GM12878 (cell line): ENCODE measurements at regions not wholly inside any gene's neighbourhood (a gene's known extent, or its start where the extent isn't known, plus 50 kb on each side); places are given as distances from the start of the nearest gene placed in this dataset.

ENCODE experiments used
- ATAC-seq: fragments of 200-7000 bp; cut with Tn5 transposase; 3 replicates; pipeline ENCODE4 v1.9.1; 2020; ENCODE audit warnings: mild to moderate bottlenecking, moderate library complexity
- BruUV-seq: library from RNA; stranded (reverse); fragments of 400-500 nt; replicated peaks from 2 replicates; lab custom pipeline; 2021; lab: Mats Ljungman, UMichigan
- CTCF ChIA-PET: fragments of 300-600 bp; sonication (Branson Sonifier 250); formaldehyde crosslinking; extraction: SDS; loops from one replicate; lab custom pipeline; 2021; ENCODE audit warnings: inconsistent platforms; lab: Yijun Ruan, JAX
- POLR2A ChIA-PET: fragments of 350-600 bp; formaldehyde crosslinking; extraction: SDS; loops from one replicate; lab custom pipeline; 2021; ENCODE audit warnings: inconsistent platforms; lab: Charles Lee
- RAD21 ChIA-PET: fragments of 300-600 bp; sonication (Branson Sonifier 250); formaldehyde crosslinking; loops from one replicate; lab custom pipeline; 2023; ENCODE audit warnings: antibody characterized with exemption; ENCODE audit not compliant: unreplicated experiment; lab: Charles Lee
- SMC1A ChIA-PET: fragments of 300-600 bp; sonication (Branson Sonifier 250); formaldehyde crosslinking; loops from one replicate; lab custom pipeline; 2023; ENCODE audit not compliant: unreplicated experiment, uncharacterized antibody; lab: Charles Lee
- DNase-seq: peaks from one replicate; pipeline ENCODE4 v3.0.0-alpha.2; 2011; ENCODE audit warnings: low read depth, low spot score
- FAIRE-seq: peaks from 3 replicates; lab custom pipeline; 2011; peaks lifted over from hg19 to GRCh38; lab: Jason Lieb, UNC
- H2AFZ ChIP-seq: 2 replicates; pipeline ENCODE4 v1.6.0; 2011; ENCODE audit warnings: low read depth, low read length, control low read depth; ENCODE audit not compliant: control insufficient read depth
- H3K27ac ChIP-seq: 2 replicates; pipeline ENCODE4 v1.5.1; 2011; ENCODE audit warnings: control low read depth; ENCODE audit not compliant: control insufficient read depth, insufficient read depth
- H3K27me3 ChIP-seq, 2 experiments: replicated peaks in 1 of 2; 2 replicates each; pipeline versions ENCODE4 v1.6.0 to v1.6.1; 2011; ENCODE audit warnings: low read length in 1 of 2; ENCODE audit not compliant: control insufficient read depth in 2 of 2, insufficient read depth in 2 of 2
- H3K36me3 ChIP-seq, 2 experiments: 2 replicates each; pipeline ENCODE4 v1.5.1; 2011; ENCODE audit warnings: low read length in 1 of 2; ENCODE audit not compliant: control insufficient read depth in 2 of 2, insufficient read depth in 2 of 2
- H3K4me1 ChIP-seq: 2 replicates; pipeline ENCODE4 v1.6.1; 2011; ENCODE audit warnings: mild to moderate bottlenecking, low read length, moderate library complexity, mixed read lengths; ENCODE audit not compliant: control insufficient read depth, insufficient read depth
- H3K4me2 ChIP-seq: 2 replicates; pipeline ENCODE4 v1.6.0; 2011; ENCODE audit warnings: control low read depth; ENCODE audit not compliant: control insufficient read depth, insufficient read depth
- H3K4me3 ChIP-seq: fragments of 200-600 bp; sonication (generic); 2 replicates; pipeline ENCODE4 v1.5.1; 2016
- H3K79me2 ChIP-seq: 2 replicates; pipeline ENCODE4 v1.6.0; 2011; ENCODE audit warnings: low read length; ENCODE audit not compliant: control insufficient read depth, insufficient read depth
- H3K9ac ChIP-seq: 2 replicates; pipeline ENCODE4 v1.8.0; 2011; ENCODE audit warnings: low read length, control low read depth, mixed read lengths; ENCODE audit not compliant: control insufficient read depth, insufficient read depth
- H3K9me3 ChIP-seq: replicated peaks from 3 replicates; pipeline ENCODE4 v1.5.1; 2011; ENCODE audit warnings: mild to moderate bottlenecking, low read length; ENCODE audit not compliant: control insufficient read depth, insufficient read depth
- H4K20me1 ChIP-seq: 2 replicates; pipeline ENCODE4 v1.6.0; 2011; ENCODE audit not compliant: control insufficient read depth, insufficient read depth
- CBFB ChIP-seq: IDR thresholded peaks from 2 replicates; pipeline ENCODE4 v1.6.1; 2016; ENCODE audit warnings: antibody characterized with exemption, low read depth
- E2F8 ChIP-seq: fragments of 450-650 bp; IDR thresholded peaks from 2 replicates; pipeline ENCODE4 v1.6.1; 2018; ENCODE audit warnings: mild to moderate bottlenecking, low read depth, moderate library complexity; ENCODE audit not compliant: partially characterized antibody
- E4F1 ChIP-seq: fragments of 450-650 bp; IDR thresholded peaks from 2 replicates; pipeline ENCODE4 v1.6.1; 2018; ENCODE audit warnings: borderline replicate concordance, mild to moderate bottlenecking; ENCODE audit not compliant: partially characterized antibody
- MAX ChIP-seq: IDR thresholded peaks from 2 replicates; pipeline ENCODE4 v1.6.1; 2012; ENCODE audit warnings: low read depth, low read length, improper control_type of control experiment
- MEF2A ChIP-seq: IDR thresholded peaks from 2 replicates; pipeline ENCODE4 v1.6.1; 2011; ENCODE audit warnings: low read depth, mild to moderate bottlenecking, low read length, moderate library complexity; ENCODE audit not compliant: insufficient read depth
- MEF2B ChIP-seq: fragments of 450-650 bp; IDR thresholded peaks from 2 replicates; pipeline ENCODE4 v1.6.1; 2018; ENCODE audit warnings: mild to moderate bottlenecking, moderate library complexity; ENCODE audit not compliant: partially characterized antibody, poor library complexity, severe bottlenecking
- NBN ChIP-seq: fragments of 450-650 bp; IDR thresholded peaks from 2 replicates; pipeline ENCODE4 v1.6.1; 2016
- PAX5 ChIP-seq: IDR thresholded peaks from 2 replicates; pipeline ENCODE4 v1.6.1; 2011; ENCODE audit warnings: low read depth, low read length, borderline replicate concordance
- POU2F2 ChIP-seq: IDR thresholded peaks from 3 replicates; pipeline ENCODE4 v1.6.1; 2011; ENCODE audit warnings: low read depth, mild to moderate bottlenecking, low read length, borderline replicate concordance
- RB1 ChIP-seq: fragments of 450-650 bp; formaldehyde crosslinking; IDR thresholded peaks from 2 replicates; pipeline ENCODE4 v1.6.1; 2017; ENCODE audit warnings: mild to moderate bottlenecking, borderline replicate concordance
- SIX5 ChIP-seq: IDR thresholded peaks from 2 replicates; pipeline ENCODE4 v1.6.1; 2011; ENCODE audit warnings: mild to moderate bottlenecking, low read depth, low read length, moderate library complexity; ENCODE audit not compliant: severe bottlenecking
- TARDBP ChIP-seq: IDR thresholded peaks from 2 replicates; pipeline ENCODE4 v1.6.1; 2016; ENCODE audit warnings: borderline replicate concordance
- ZBTB4 ChIP-seq: fragments of 450-650 bp; formaldehyde crosslinking; IDR thresholded peaks from 2 replicates; pipeline ENCODE4 v1.4.0; 2022; ENCODE audit warnings: mild to moderate bottlenecking, moderate library complexity
- ZNF217 ChIP-seq: fragments of 450-650 bp; IDR thresholded peaks from 2 replicates; pipeline ENCODE4 v1.6.1; 2017; ENCODE audit warnings: antibody characterized with exemption, mild to moderate bottlenecking
- WGBS: methylation state at CpG from one replicate; pipeline ENCODE4 v1.1.6; 2016; ENCODE audit warnings: low lambda C conversion rate; ENCODE audit not compliant: insufficient replicate concordance, insufficient coverage; ENCODE audit errors: missing lambda C conversion rate; 5-methylcytosine and 5-hydroxymethylcytosine counted together
- in situ Hi-C: fragments of 300-500 bp; cut with MboI; formaldehyde crosslinking; loops from 9 replicates; pipeline ENCODE4 v1.14.3; 2018; ENCODE audit warnings: mixed read lengths
- intact Hi-C: fragments of 100-400 bp; cut with micrococcal nuclease; formaldehyde crosslinking; loops from one replicate; pipeline ENCODE4 v1.14.2; 2022; ENCODE audit not compliant: unreplicated experiment

- BruUV-seq, result no TSS peak
- SMC1A ChIA-PET, result interaction anchor here (0.6 to 1.4 kb wide), 13 partner anchors 9 to 78 kb away, joined by 3 to 8 read pairs (median 3); no protein-coding TSS in a partner anchor
- Histone ChIP-seq H3K27me3 (no peaks in the 10 kb centered on the region), H3K4me3 (no peak overlapping the region), H3K4me2 (no peak overlapping the region), H3K9me3 (no peaks in the 10 kb centered on the region; the same call in 2 of the 3 replicates), H3K9ac (no peak overlapping the region), H3K36me3 (no peaks in the 10 kb centered on the region), H4K20me1 (no peaks in the 10 kb centered on the region), H3K79me2 (no peaks in the 10 kb centered on the region), H2AFZ (no peak overlapping the region), H3K27ac (no peak overlapping the region), H3K4me1 (peaks cover 19% of the 10 kb centered on the region)
- WGBS, result 43% methylated on average over 6 of the region's 6 CpGs
- POLR2A ChIA-PET, result interaction anchor here (0.6 to 1.2 kb wide), 4 partner anchors 15 to 46 kb away, joined by 3 to 4 read pairs (median 4); no protein-coding TSS in a partner anchor
- intact Hi-C loops, result no loop called here
- DNase-seq (no peak), ATAC-seq (peak; percentile 21; the same call in 2 of the 3 replicates), FAIRE-seq (no peak)
- CTCF ChIA-PET, result interaction anchor here (1.0 to 1.4 kb wide), 4 partner anchors 42 to 73 kb away, joined by 4 to 6 read pairs (median 5); no protein-coding TSS in a partner anchor
- in situ Hi-C loops, result no loop called here
- RAD21 ChIA-PET, result interaction anchor here (0.9 to 1.6 kb wide), 7 partner anchors 9 to 83 kb away, joined by 3 to 7 read pairs (median 4); no protein-coding TSS in a partner anchor
- TF ChIP-seq E2F8, result no peak
- peak; percentile 22 for TF ChIP-seq MEF2B
- no peak for TF ChIP-seq TARDBP
- TF ChIP-seq SIX5, result no peak
- TF ChIP-seq NBN, result no peak
- TF ChIP-seq RB1, result no peak
- peak; percentile 70 for TF ChIP-seq PAX5
- TF ChIP-seq ZNF217, result no peak
- no peak for TF ChIP-seq MAX
- TF ChIP-seq POU2F2, result no peak
- 0 out of 2 replicates have a peak, but pooled peaks have one; percentile 63 for TF ChIP-seq MEF2A
- TF ChIP-seq CBFB, result no peak
- TF ChIP-seq E4F1, result no peak
- no peak for TF ChIP-seq ZBTB4 (CRISPR knock-in tag)
Observed at GRCh38 chr3:124643453-124643852, 86.8 kb upstream of the UMPS start.
